ENCODE measurements at regions not wholly inside any gene's neighbourhood (a gene's known extent, or its start where the extent isn't known, plus 50 kb on each side); places are given as distances from the start of the nearest gene placed in this dataset.
"Not testable (repeated sequence)": the region's sequence is repeated elsewhere in the genome, so short reads cannot be mapped to it uniquely, and the experiment has no call there.

GRCh38 chr16:76866994-76867393, 324.0 kb upstream of the MON1B start:
- Histone ChIP-seq H3K79me1 (replicated peaks; ENCODE audit: low read length, poor library complexity, severe bottlenecking) (no peaks in the 10 kb centered on the region), H3K9me3 (ENCODE audit: control insufficient read depth, low read length) (no peaks in the 10 kb centered on the region), H3K18ac (ENCODE audit: low read depth in 1 of 2, low read length in 2 of 2) (no peak overlapping the region), H3K4me3 (ENCODE audit: insufficient read depth in 1 of 2, low read depth in 1 of 2, low read length in 2 of 2) (no peak overlapping the region), H3K4me2 (ENCODE audit: low read length, poor library complexity, severe bottlenecking) (no peak overlapping the region), H3K27me3 (ENCODE audit: control insufficient read depth in 1 of 2, insufficient read depth in 1 of 2, low read length in 2 of 2) (no peaks in the 10 kb centered on the region), H4K8ac (ENCODE audit: low read length) (no peak overlapping the region), H2BK15ac (ENCODE audit: low read depth, poor library complexity, severe bottlenecking) (no peak overlapping the region), H4K91ac (ENCODE audit: low read length) (no peak overlapping the region), H2BK5ac (ENCODE audit: low read depth, low read length, poor library complexity, severe bottlenecking) (no peak overlapping the region), H3K27ac (ENCODE audit: low read length, poor library complexity, severe bottlenecking) (no peak overlapping the region), H2AK5ac (ENCODE audit: low read length, severe bottlenecking) (no peak overlapping the region), H3K4me1 (ENCODE audit: control insufficient read depth, insufficient read depth, low read depth, low read length) (no peaks in the 10 kb centered on the region), H2BK120ac (ENCODE audit: low read depth, low read length) (no peak overlapping the region), H3K23ac (ENCODE audit: low read length in 2 of 2) (no peak overlapping the region), H2AFZ (ENCODE audit: low read depth, low read length) (no peak overlapping the region), H3K4ac (ENCODE audit: low read depth in 1 of 2, low read length in 2 of 2) (no peak overlapping the region), H3K36me3 (ENCODE audit: control insufficient read depth in 1 of 2, insufficient read depth in 2 of 2, low read depth in 1 of 2, low read length in 2 of 2) (no peaks in the 10 kb centered on the region), H3K9ac (ENCODE audit: low read length) (no peak overlapping the region), H2BK12ac (ENCODE audit: low read length in 2 of 2) (no peak overlapping the region), H3K14ac (ENCODE audit: low read length in 2 of 2) (no peak overlapping the region)
- no peak for DNase-seq
- 31% methylated on average over 1 of the region's 1 CpG for WGBS

DNA sequence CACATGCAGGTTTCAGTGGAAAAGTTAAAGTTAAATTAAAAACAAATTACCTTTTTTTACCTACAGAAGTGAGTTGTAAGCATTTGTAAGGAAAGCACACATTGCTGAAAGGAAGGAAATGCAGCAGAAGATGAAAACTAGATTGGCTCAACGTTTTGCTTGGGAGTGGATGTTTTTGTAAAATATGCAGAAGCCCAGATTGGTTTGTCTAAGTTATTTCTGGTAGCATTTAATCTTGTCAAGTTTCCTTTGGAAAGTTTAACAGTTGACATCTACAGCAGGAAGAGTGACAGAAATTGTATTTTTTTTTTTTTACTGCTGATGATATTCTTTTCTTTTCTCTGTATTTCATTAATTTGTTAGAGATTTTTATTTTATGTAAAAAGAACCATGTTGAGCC, 315.1 kb upstream of the MON1B start:
- WGBS = 48% methylated on average over 1 of the region's 1 CpG
- Histone ChIP-seq H2BK5ac (ENCODE audit: low read depth, low read length, poor library complexity, severe bottlenecking) (no peak overlapping the region), H2AK5ac (ENCODE audit: low read length, severe bottlenecking) (no peak overlapping the region), H3K9me3 (ENCODE audit: control insufficient read depth, low read length) (no peaks in the 10 kb centered on the region), H3K4me2 (ENCODE audit: low read length, poor library complexity, severe bottlenecking) (no peak overlapping the region), H3K36me3 (ENCODE audit: control insufficient read depth in 1 of 2, insufficient read depth in 2 of 2, low read depth in 1 of 2, low read length in 2 of 2) (no peaks in the 10 kb centered on the region), H3K79me1 (replicated peaks; ENCODE audit: low read length, poor library complexity, severe bottlenecking) (no peaks in the 10 kb centered on the region), H3K14ac (ENCODE audit: low read length in 2 of 2) (no peak overlapping the region), H2AFZ (ENCODE audit: low read depth, low read length) (no peak overlapping the region), H2BK120ac (ENCODE audit: low read depth, low read length) (no peak overlapping the region), H3K23ac (ENCODE audit: low read length in 2 of 2) (no peak overlapping the region), H3K27ac (ENCODE audit: low read length, poor library complexity, severe bottlenecking) (no peak overlapping the region), H2BK12ac (ENCODE audit: low read length in 2 of 2) (no peak overlapping the region), H3K4me1 (ENCODE audit: control insufficient read depth, insufficient read depth, low read depth, low read length) (no peaks in the 10 kb centered on the region), H4K8ac (ENCODE audit: low read length) (no peak overlapping the region), H4K91ac (ENCODE audit: low read length) (no peak overlapping the region), H2BK15ac (ENCODE audit: low read depth, poor library complexity, severe bottlenecking) (no peak overlapping the region), H3K4ac (ENCODE audit: low read depth in 1 of 2, low read length in 2 of 2) (no peak overlapping the region), H3K9ac (ENCODE audit: low read length) (no peak overlapping the region), H3K4me3 (ENCODE audit: insufficient read depth in 1 of 2, low read depth in 1 of 2, low read length in 2 of 2) (no peak overlapping the region), H3K27me3 (ENCODE audit: control insufficient read depth in 1 of 2, insufficient read depth in 1 of 2, low read length in 2 of 2) (no peaks in the 10 kb centered on the region), H3K18ac (ENCODE audit: low read depth in 1 of 2, low read length in 2 of 2) (no peak overlapping the region)
- no peak for DNase-seq

DNA sequence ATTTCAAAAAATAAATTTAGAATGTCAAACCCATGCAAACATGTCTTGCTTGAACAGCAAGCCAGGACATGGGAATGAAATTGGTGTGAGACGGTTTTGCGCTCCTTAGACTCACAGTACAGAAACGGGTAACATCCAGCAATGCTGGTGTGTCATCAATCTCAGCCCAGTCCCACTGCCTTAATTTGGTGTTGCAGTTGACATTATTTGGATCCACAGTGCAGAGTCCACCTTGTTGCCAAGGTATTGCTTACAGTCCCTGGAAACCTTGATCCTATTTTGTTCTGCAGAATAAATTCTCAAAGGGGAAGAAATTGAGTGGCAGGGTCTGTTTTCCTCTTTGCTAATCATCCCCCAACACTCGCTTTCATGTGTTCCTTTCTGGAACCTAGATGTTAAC, 311.6 kb upstream of the MON1B start:
- no peak overlapping the region for H2BK120ac ChIP-seq (ENCODE audit: low read depth, low read length)
- H3K4me2 ChIP-seq (ENCODE audit: low read length, poor library complexity, severe bottlenecking) = no peak overlapping the region
- no peak overlapping the region for H2AK5ac ChIP-seq (ENCODE audit: low read length, severe bottlenecking)
- no peak overlapping the region for H2BK12ac ChIP-seq (ENCODE audit: low read length in 2 of 2)
- no peak overlapping the region for H3K14ac ChIP-seq (ENCODE audit: low read length in 2 of 2)
- no peaks in the 10 kb centered on the region for H3K79me1 ChIP-seq (replicated peaks; ENCODE audit: low read length, poor library complexity, severe bottlenecking)
- no peak overlapping the region for H3K4ac ChIP-seq (ENCODE audit: low read depth in 1 of 2, low read length in 2 of 2)
- no peak overlapping the region for H2BK15ac ChIP-seq (ENCODE audit: low read depth, poor library complexity, severe bottlenecking)
- no peaks in the 10 kb centered on the region for H3K9me3 ChIP-seq (ENCODE audit: control insufficient read depth, low read length)
- H2AFZ ChIP-seq (ENCODE audit: low read depth, low read length) = no peak overlapping the region
- DNase-seq = no peak
- no peak overlapping the region for H3K4me3 ChIP-seq (ENCODE audit: insufficient read depth in 1 of 2, low read depth in 1 of 2, low read length in 2 of 2)
- H3K23ac ChIP-seq (ENCODE audit: low read length in 2 of 2) = no peak overlapping the region
- H4K91ac ChIP-seq (ENCODE audit: low read length) = no peak overlapping the region
- no peak overlapping the region for H3K18ac ChIP-seq (ENCODE audit: low read depth in 1 of 2, low read length in 2 of 2)
- no peaks in the 10 kb centered on the region for H3K36me3 ChIP-seq (ENCODE audit: control insufficient read depth in 1 of 2, insufficient read depth in 2 of 2, low read depth in 1 of 2, low read length in 2 of 2)
- H3K27ac ChIP-seq (ENCODE audit: low read length, poor library complexity, severe bottlenecking) = no peak overlapping the region
- no peaks in the 10 kb centered on the region for H3K27me3 ChIP-seq (ENCODE audit: control insufficient read depth in 1 of 2, insufficient read depth in 1 of 2, low read length in 2 of 2)
- H2BK5ac ChIP-seq (ENCODE audit: low read depth, low read length, poor library complexity, severe bottlenecking) = no peak overlapping the region
- H3K9ac ChIP-seq (ENCODE audit: low read length) = no peak overlapping the region
- H3K4me1 ChIP-seq (ENCODE audit: control insufficient read depth, insufficient read depth, low read depth, low read length) = no peaks in the 10 kb centered on the region
- 94% methylated on average over 3 of the region's 4 CpGs for WGBS
- no peak overlapping the region for H4K8ac ChIP-seq (ENCODE audit: low read length)

GRCh38 chr16:76880523-76880922, 310.5 kb upstream of the MON1B start:
- not testable (repeated sequence) for H2BK12ac ChIP-seq (ENCODE audit: low read length in 2 of 2); H2BK120ac ChIP-seq (ENCODE audit: low read depth, low read length); H2AK5ac ChIP-seq (ENCODE audit: low read length, severe bottlenecking); H3K4me1 ChIP-seq (ENCODE audit: control insufficient read depth, insufficient read depth, low read depth, low read length); H4K8ac ChIP-seq (ENCODE audit: low read length); H3K14ac ChIP-seq (ENCODE audit: low read length in 2 of 2); H3K4me2 ChIP-seq (ENCODE audit: low read length, poor library complexity, severe bottlenecking); H3K36me3 ChIP-seq (ENCODE audit: control insufficient read depth in 1 of 2, insufficient read depth in 2 of 2, low read depth in 1 of 2, low read length in 2 of 2); H3K27ac ChIP-seq (ENCODE audit: low read length, poor library complexity, severe bottlenecking); H3K4ac ChIP-seq (ENCODE audit: low read depth in 1 of 2, low read length in 2 of 2); H3K9ac ChIP-seq (ENCODE audit: low read length); H3K79me1 ChIP-seq (replicated peaks; ENCODE audit: low read length, poor library complexity, severe bottlenecking); H4K91ac ChIP-seq (ENCODE audit: low read length); DNase-seq; H3K27me3 ChIP-seq (ENCODE audit: control insufficient read depth in 1 of 2, insufficient read depth in 1 of 2, low read length in 2 of 2); H2BK5ac ChIP-seq (ENCODE audit: low read depth, low read length, poor library complexity, severe bottlenecking); H3K18ac ChIP-seq (ENCODE audit: low read depth in 1 of 2, low read length in 2 of 2); H3K4me3 ChIP-seq (ENCODE audit: insufficient read depth in 1 of 2, low read depth in 1 of 2, low read length in 2 of 2); H3K9me3 ChIP-seq (ENCODE audit: control insufficient read depth, low read length); H2BK15ac ChIP-seq (ENCODE audit: low read depth, poor library complexity, severe bottlenecking); H3K23ac ChIP-seq (ENCODE audit: low read length in 2 of 2); H2AFZ ChIP-seq (ENCODE audit: low read depth, low read length)
- no CpG with 5 or more reads among the region's 5 CpGs for WGBS

Data from mesenchymal stem cell (in vitro differentiated cells and primary cell).